Type B pancreatic cell (in vitro differentiated cells): ENCODE measurements at regions not wholly inside any gene's neighbourhood (a gene's known extent, or its start where the extent isn't known, plus 50 kb on each side); places are given as distances from the start of the nearest gene placed in this dataset.
"Not testable (repeated sequence)": the region's sequence is repeated elsewhere in the genome, so short reads cannot be mapped to it uniquely, and the experiment has no call there.

Experiments used
- DNase-seq: peaks from one replicate; pipeline ENCODE4 v3.0.0; 2021; ENCODE audit warnings: mixed read lengths; ENCODE audit not compliant: unreplicated experiment; ENCODE audit errors: extremely low spot score
- H3K27ac Mint-ChIP-seq: 2 replicates; pipeline ENCODE4 v1.8.0; 2021; ENCODE audit warnings: mild to moderate bottlenecking, mixed read lengths
- H3K27me3 Mint-ChIP-seq: 2 replicates; pipeline ENCODE4 v1.8.0; 2021; ENCODE audit warnings: mixed read lengths
- H3K36me3 Mint-ChIP-seq: 2 replicates; pipeline ENCODE4 v1.8.0; 2021; ENCODE audit warnings: mixed read lengths
- H3K4me1 Mint-ChIP-seq: one replicate; pipeline ENCODE4 v1.8.0; 2021; ENCODE audit warnings: mixed read lengths; ENCODE audit not compliant: unreplicated experiment
- H3K4me3 Mint-ChIP-seq: 2 replicates; pipeline ENCODE4 v1.8.0; 2021; ENCODE audit warnings: mild to moderate bottlenecking, mixed read lengths
- H3K9me3 Mint-ChIP-seq: 2 replicates; pipeline ENCODE4 v1.8.0; 2021; ENCODE audit warnings: mixed read lengths
- CTCF ChIP-seq: fragments of 200-600 bp; sonication (generic); conservative IDR thresholded peaks from 2 replicates; pipeline ENCODE4 v1.5.0; 2021; ENCODE audit warnings: antibody characterized with exemption, mild to moderate bottlenecking

GRCh38 chr13:84730376-84730775, 848.1 kb upstream of the SLITRK1 start:
- Mint-ChIP-seq H3K4me1 (no peaks in the 10 kb centered on the region), H3K4me3 (no peak overlapping the region), H3K27me3 (no peaks in the 10 kb centered on the region), H3K9me3 (no peaks in the 10 kb centered on the region), H3K27ac (no peak overlapping the region), H3K36me3 (no peaks in the 10 kb centered on the region)
- no peak for DNase-seq
- no peak for TF ChIP-seq CTCF

GRCh38 chr13:84705982-84706710, 823.9 kb upstream of the SLITRK1 start:
- no peak for DNase-seq
- Mint-ChIP-seq H3K27ac (no peak overlapping the region), H3K27me3 (no peaks in the 10 kb centered on the region), H3K4me1 (no peaks in the 10 kb centered on the region), H3K4me3 (no peak overlapping the region), H3K36me3 (no peaks in the 10 kb centered on the region), H3K9me3 (no peaks in the 10 kb centered on the region)
- TF ChIP-seq CTCF, result no peak

- no peaks in the 10 kb centered on the region for H3K4me1 Mint-ChIP-seq
- no peak for DNase-seq
- H3K27me3 Mint-ChIP-seq, result no peaks in the 10 kb centered on the region
- TF ChIP-seq CTCF, result no peak
- no peak overlapping the region for H3K4me3 Mint-ChIP-seq
- no peaks in the 10 kb centered on the region for H3K36me3 Mint-ChIP-seq
- H3K27ac Mint-ChIP-seq, result no peak overlapping the region
- no peaks in the 10 kb centered on the region for H3K9me3 Mint-ChIP-seq
Measured at GRCh38 chr13:84702174-84702573, 819.9 kb upstream of the SLITRK1 start.

GRCh38 chr13:84697591-84697990, 815.3 kb upstream of the SLITRK1 start:
- H3K36me3 Mint-ChIP-seq, H3K27ac Mint-ChIP-seq, H3K4me3 Mint-ChIP-seq, H3K4me1 Mint-ChIP-seq, H3K27me3 Mint-ChIP-seq, H3K9me3 Mint-ChIP-seq, DNase-seq: not testable (repeated sequence)

- Mint-ChIP-seq H3K4me3 (no peak overlapping the region), H3K27ac (no peak overlapping the region)
- TF ChIP-seq CTCF, result no peak
Measured at GRCh38 chr13:84686973-84687372, 804.7 kb upstream of the SLITRK1 start.

GRCh38 chr13:84686458-84686857, 804.2 kb upstream of the SLITRK1 start:
- H3K36me3 Mint-ChIP-seq, result no peaks in the 10 kb centered on the region
- H3K4me3 Mint-ChIP-seq, result no peak overlapping the region
- DNase-seq, result no peak
- no peaks in the 10 kb centered on the region for H3K4me1 Mint-ChIP-seq
- no peak overlapping the region for H3K27ac Mint-ChIP-seq
- no peaks in the 10 kb centered on the region for H3K9me3 Mint-ChIP-seq
- no peak for TF ChIP-seq CTCF
- H3K27me3 Mint-ChIP-seq, result no peaks in the 10 kb centered on the region

More at GRCh38 chr13:84686973-84687372, 804.7 kb upstream of the SLITRK1 start:
- no peak for DNase-seq
- Mint-ChIP-seq H3K9me3 (no peaks in the 10 kb centered on the region), H3K27me3 (no peaks in the 10 kb centered on the region), H3K36me3 (no peaks in the 10 kb centered on the region), H3K4me1 (no peaks in the 10 kb centered on the region)
